ENCODE measurements at regions not wholly inside any gene's neighbourhood (a gene's known extent, or its start where the extent isn't known, plus 50 kb on each side); places are given as distances from the start of the nearest gene placed in this dataset.

- no peak for DNase-seq (ENCODE audit: low read depth in 4 of 4, low spot score in 2 of 4)
Observed at GRCh38 chrX:139297638-139298037, 232.9 kb upstream of the F9 start.

DNA sequence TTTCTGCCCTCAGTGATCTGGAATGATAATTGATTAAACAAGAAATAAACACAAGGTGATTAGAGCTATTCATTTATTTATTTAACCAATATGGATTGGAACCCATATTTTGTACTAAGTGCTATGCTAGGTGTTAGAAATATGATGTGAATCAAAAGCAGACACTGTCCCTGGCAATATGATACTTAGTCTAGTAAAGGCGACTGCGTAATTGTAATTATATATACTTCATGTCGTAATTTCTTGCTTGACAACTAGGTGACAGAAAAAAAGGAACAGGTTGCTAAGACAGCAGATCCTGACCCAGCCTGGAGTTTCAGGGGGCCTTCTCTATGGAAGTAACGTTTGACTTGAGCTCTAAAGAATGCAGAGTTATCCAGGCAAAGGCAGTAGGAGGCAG, 236.5 kb upstream of the F9 start:
- no peak for DNase-seq (ENCODE audit: low read depth in 4 of 4, low spot score in 2 of 4)

DNA sequence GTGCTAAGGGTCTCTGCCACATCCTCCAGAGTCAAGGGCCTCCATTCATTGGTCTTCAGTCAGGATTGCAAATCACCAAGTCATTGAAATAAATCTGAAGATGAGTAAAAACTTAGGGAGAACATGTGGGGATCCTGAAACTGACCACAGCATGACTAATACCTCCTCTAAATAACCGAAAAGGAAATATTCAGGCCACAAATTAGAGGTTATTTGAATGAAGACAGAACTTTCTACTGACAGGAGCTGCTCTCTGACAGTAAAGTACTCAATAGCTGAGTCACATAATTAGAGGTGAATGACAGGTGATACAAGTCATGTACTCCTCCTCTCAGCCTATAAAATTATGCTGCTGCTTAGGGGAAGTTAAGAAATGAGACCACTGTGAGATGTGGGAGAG, 240.2 kb upstream of the F9 start:
- no peak for DNase-seq (ENCODE audit: low read depth in 4 of 4, low spot score in 2 of 4)

DNA sequence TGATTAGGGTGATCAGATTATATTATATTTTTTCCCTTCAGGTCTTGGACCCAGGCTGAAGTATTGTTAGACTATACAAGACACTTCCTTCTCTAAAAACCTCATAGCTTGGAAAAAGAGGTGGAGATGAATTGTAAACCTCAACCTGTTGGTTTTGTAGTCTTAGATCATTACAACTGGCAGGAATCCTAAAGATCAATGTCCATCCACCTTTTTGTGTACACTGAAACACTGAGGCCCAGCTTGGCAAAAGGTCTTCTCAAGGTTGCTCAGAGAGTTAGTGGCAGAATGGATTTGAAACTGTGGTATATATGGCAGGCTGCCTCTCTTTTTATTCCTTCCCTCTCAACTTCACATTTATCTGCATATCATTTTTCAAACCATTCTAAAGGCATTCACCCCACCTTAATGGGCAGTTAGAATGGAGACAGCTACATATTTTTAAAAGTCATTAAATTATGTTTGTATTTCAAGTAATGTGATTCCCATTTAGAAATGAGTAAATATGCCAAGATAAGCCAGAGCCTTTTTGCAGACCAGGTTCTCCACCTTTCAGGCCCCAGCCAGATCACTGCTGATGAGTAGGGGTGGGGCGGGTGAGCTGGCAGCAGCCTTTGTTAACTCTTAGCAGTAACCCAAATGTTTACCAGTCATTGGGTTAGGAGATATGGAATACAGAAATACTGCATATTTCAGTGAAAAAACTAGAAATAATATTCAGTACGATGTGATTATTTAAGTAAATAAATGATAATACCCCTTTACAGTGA, 243.2 kb upstream of the F9 start:
- no peak for DNase-seq (ENCODE audit: low read depth in 4 of 4, low spot score in 2 of 4)

DNA sequence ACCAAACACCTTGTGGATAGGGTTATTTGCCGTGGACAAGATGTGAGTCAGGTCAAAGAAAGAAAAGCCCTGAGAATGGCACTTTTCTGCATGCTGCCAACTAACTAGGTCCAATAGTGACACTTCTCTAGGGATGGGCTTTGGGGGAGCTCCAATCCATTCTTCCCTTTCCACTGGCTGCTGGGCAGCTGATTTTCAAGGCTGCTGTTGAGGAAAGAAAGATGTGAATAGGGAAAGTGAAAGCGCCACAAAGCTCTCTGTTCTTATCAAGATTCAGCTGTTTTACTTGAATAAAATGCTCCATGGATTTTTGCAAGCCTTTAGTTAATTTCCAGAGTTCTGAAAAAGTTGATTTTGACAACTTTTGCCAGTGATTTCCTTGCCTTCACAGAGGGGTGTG, 244.2 kb upstream of the F9 start:
- no peak for DNase-seq (ENCODE audit: low read depth in 4 of 4, low spot score in 2 of 4)

DNA sequence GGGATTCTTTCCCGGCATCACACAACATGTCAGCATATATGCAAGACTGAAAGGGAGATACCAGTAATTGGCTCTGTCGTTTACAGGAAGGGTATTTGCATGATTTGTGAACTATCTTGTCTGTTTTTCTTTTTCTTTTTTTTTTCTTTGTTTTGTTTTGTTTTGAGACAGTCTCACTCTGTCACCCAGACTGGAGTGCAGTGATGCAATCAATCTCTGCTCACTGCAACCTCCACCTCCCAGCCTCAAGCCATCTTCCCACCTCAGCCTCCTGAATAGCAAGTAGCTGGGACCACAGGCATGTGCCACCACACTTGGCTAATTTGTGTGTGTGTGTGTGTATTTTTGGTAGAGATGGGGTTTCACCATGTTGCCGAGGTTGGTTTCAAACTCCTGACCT, 262.7 kb upstream of the F9 start:
- no peak for DNase-seq (ENCODE audit: low read depth in 4 of 4, low spot score in 2 of 4)

- DNase-seq (ENCODE audit: low read depth in 4 of 4, low spot score in 2 of 4) = no peak
Observed at GRCh38 chrX:139246295-139246694, 284.2 kb upstream of the F9 start.

DNA sequence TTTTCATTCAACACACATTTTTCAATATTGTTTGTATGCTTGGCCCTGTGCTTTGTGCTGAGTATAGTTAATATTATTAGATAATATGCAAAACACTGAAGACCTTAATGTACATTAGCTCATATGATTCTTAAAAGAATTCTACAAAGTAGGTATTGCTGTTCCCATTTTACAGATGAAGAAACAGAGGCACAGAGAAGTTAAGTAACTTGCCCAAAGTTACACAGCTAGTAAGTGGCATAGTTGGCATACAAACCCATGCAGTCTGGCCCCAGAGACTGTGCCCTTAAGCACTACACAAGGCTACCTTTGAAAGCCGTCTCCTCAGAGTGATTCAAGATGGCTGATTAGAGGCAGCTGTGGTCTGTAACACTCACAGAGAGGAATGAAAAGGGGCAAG, 293.4 kb upstream of the F9 start:
- DNase-seq (ENCODE audit: low read depth in 4 of 4, low spot score in 2 of 4) = no peak

DNA sequence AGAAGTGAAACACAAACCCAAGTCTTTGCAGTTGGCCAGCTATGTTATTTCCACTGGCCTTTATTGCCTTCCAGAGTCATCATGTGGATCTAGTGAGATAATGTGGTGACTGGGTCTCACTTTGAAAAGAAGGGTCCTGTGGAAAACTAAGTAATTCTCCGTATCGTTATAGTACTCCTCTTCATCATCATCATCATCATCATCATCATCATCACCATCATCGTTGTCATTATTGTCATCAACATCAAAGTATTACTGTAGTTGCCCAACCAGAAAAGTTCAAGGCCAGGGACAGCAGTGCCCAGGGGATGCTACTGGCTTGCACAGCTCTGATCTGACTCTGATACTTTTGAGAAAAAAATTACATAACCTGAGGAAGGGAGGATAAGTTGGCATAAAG, 295.6 kb upstream of the F9 start:
- DNase-seq (ENCODE audit: low read depth in 4 of 4, low spot score in 2 of 4) = no peak

GRCh38 chrX:139224953-139225665, 305.4 kb upstream of the F9 start:
- no peak for DNase-seq (ENCODE audit: low read depth in 4 of 4, low spot score in 2 of 4)

- no peak for DNase-seq (ENCODE audit: low read depth in 4 of 4, low spot score in 2 of 4)
Observed at GRCh38 chrX:139222511-139223200, 307.9 kb upstream of the F9 start.

DNA sequence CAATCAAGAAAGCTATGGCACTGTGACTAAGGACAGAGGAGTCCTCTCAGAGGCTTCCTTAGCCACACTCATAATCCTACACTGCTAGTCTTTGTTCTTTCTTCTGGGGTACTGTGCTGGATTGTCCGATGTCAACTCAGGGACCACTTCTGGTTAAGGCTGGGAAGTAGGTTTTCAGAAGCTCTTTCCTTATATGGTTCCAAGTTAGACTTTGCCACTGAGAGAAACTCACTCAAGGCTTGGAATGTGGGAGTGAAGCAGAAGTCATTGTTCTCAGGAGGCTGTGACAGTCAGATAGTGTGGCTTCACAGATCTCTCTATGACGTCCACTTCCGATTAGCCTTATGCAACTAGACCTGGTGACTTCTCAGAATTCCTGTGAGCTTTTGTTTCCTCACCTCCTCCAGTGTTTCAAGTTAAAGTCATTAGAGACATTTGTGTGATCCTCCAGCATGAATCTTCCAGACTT, 317.3 kb upstream of the F9 start:
- DNase-seq (ENCODE audit: low read depth in 4 of 4, low spot score in 2 of 4) = no peak

GRCh38 chrX:139211568-139212182, 318.9 kb upstream of the F9 start:
- DNase-seq (ENCODE audit: low read depth in 4 of 4, low spot score in 2 of 4) = no peak

GRCh38 chrX:139209342-139209741, 321.2 kb upstream of the F9 start:
- no peak for DNase-seq (ENCODE audit: low read depth in 4 of 4, low spot score in 2 of 4)

DNA sequence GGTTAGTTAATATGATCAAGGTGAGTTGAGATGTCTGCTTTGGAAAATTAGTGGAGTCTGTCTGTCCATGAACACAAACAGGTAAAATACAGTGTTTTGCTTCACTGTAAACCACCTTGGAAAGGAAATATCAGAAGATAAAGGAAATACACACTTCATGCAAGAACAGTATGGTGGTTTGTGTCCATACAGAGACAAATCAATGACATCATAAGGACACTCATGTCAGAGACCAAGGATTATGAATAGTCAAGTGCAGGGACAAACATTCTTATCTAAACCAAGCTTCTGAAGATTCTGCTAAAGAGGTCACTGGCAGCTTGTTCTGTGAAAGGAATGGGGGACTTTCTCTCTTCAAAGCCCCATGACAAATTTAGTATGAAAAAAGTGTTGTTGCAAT, 322.9 kb upstream of the F9 start:
- DNase-seq (ENCODE audit: low read depth in 4 of 4, low spot score in 2 of 4) = no peak

DNA sequence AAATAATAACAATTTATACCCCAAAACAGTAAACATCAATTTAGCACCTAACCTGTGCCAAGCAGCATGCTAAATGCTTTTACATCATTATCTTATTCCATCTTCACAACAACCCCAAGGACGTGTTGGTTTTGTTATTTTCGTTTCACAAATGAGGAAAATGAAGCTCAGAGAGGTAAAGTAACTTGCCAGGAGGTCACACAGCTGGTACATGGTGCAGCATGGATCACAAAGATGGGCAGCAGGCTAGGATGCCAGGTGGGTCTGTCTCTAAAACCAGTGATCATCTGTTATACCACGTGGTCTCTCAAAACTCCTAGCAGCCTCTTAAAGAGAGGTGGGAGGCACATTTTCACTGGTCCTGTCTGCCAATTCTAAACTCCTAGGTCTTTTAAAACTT, 323.6 kb upstream of the F9 start:
- no peak for DNase-seq (ENCODE audit: low read depth in 4 of 4, low spot score in 2 of 4)

- peak in 1 of 4 donors; percentile 46 for DNase-seq (ENCODE audit: low read depth in 4 of 4, low spot score in 2 of 4)
Observed at GRCh38 chrX:139204898-139205667, 325.5 kb upstream of the F9 start.

DNA sequence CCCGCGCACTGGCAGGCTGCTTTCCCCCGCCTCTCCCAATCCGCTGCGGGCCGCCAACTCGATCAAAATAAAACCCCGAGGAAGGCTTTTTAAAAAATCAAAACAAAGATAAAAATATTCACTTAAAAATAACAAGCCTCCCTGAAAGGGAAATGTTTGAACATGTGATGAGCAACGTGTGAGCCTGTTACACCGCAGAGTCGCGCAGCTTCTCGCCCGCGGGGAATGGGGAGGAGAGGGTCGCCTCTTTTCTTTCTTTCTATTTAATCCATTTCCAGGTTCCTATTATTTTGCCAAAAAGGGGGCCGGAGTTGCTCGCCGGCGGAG, 326.0 kb upstream of the F9 start:
- peak in 1 of 4 donors; percentile 8 for DNase-seq (ENCODE audit: low read depth in 4 of 4, low spot score in 2 of 4)

- DNase-seq (ENCODE audit: low read depth in 4 of 4, low spot score in 2 of 4) = peak in 1 of 4 donors; percentile 4
Observed at GRCh38 chrX:139203651-139204570, 326.6 kb upstream of the F9 start.
